Sigmoid colon (tissue), 6 donors: ENCODE measurements at regions not wholly inside any gene's neighbourhood (a gene's known extent, or its start where the extent isn't known, plus 50 kb on each side); places are given as distances from the start of the nearest gene placed in this dataset.

Experiments used
- DNase-seq: peaks from one replicate; pipeline ENCODE4 v3.0.0-alpha.2; 2019
- H3K27ac ChIP-seq, 4 donors: fragments of 200-600 bp; sonication (generic); one replicate each; pipeline ENCODE4 v1.5.1; 2016 to 2019; ENCODE audit warnings: mild to moderate bottlenecking in 1 of 4
- H3K27me3 ChIP-seq, 3 donors: fragments of 200-600 bp; sonication (generic); one replicate each; pipeline ENCODE4 v1.5.1; 2019; ENCODE audit warnings: mild to moderate bottlenecking in 1 of 3
- H3K36me3 ChIP-seq, 4 donors: fragments of 200-600 bp; sonication (generic); one replicate each; pipeline ENCODE4 v1.5.1; 2016 to 2019
- H3K4me1 ChIP-seq, 4 donors: fragments of 200-600 bp; sonication (generic); one replicate each; pipeline ENCODE4 v1.5.1; 2017 to 2019
- H3K4me3 ChIP-seq, 4 donors: fragments of 200-600 bp; sonication (generic); one replicate each; pipeline ENCODE4 v1.5.1; 2017 to 2019; ENCODE audit warnings: mild to moderate bottlenecking in 2 of 4, moderate library complexity in 1 of 4
- H3K9me3 ChIP-seq, 4 donors: fragments of 200-600 bp in 3 of 4; sonication (generic) in 3 of 4; one replicate each; pipeline versions ENCODE4 v1.5.1 to v1.6.1; 2013 to 2019
- CTCF ChIP-seq, 4 experiments: fragments of 450-650 bp in 3 of 4; fragments of 200-600 bp in 1 of 4; IDR thresholded peaks; one replicate each; pipeline ENCODE4 v1.5.1; 2016 to 2019; ENCODE audit warnings: antibody characterized with exemption in 4 of 4, mild to moderate bottlenecking in 3 of 4, moderate library complexity in 2 of 4
- EP300 ChIP-seq, 4 donors: sonication (generic); formaldehyde crosslinking; IDR thresholded peaks; one replicate each; pipeline ENCODE4 v1.6.1; 2017; ENCODE audit warnings: antibody characterized with exemption in 4 of 4
- POLR2A ChIP-seq, 2 donors: fragments of 450-650 bp; IDR thresholded peaks; one replicate each; pipeline ENCODE4 v1.6.1; 2016; ENCODE audit warnings: antibody characterized with exemption in 2 of 2, mild to moderate bottlenecking in 2 of 2, moderate library complexity in 2 of 2
- POLR2AphosphoS5 ChIP-seq, 4 donors: sonication (generic); formaldehyde crosslinking; IDR thresholded peaks; one replicate each; pipeline ENCODE4 v1.6.1; 2017; ENCODE audit warnings: antibody characterized with exemption in 4 of 4
- WGBS, 2 donors: extraction: QIAGEN DNeasy Blood & Tissue Kit; methylation state at CpG; one replicate each; pipeline ENCODE4 v1.1.7; 2013; 5-methylcytosine and 5-hydroxymethylcytosine counted together
- intact Hi-C: fragments of 100-400 bp; cut with DNase I; formaldehyde crosslinking; loops from one replicate; pipeline ENCODE4 v1.15.1; 2023
- donor health status: healthy with polysubstance abuse.
- donor health status: healthy.

- 94 to 95% methylated on average over 18 of the region's 18 CpGs for WGBS, 2 donors
- intact Hi-C loops: no loop called here
- no peak for TF ChIP-seq POLR2A (IDR thresholded peaks at IDR 0.05)
These were observed 365.8 kb downstream of the BCAT1 start for GRCh38 chr12:24582954-24583601.

GRCh38 chr12:24574538-24574937 is 374.4 kb downstream of the BCAT1 start:
- WGBS, 2 donors: 81 to 92% methylated on average over 4 of the region's 4 CpGs
- intact Hi-C loops: no loop called here
- H3K4me3 ChIP-seq: no peak overlapping the region

More at GRCh38 chr12:24582954-24583601, 365.8 kb downstream of the BCAT1 start:
- H3K4me1 ChIP-seq: no peaks in the 10 kb centered on the region
- H3K4me3 ChIP-seq: no peak overlapping the region
- no peaks in the 10 kb centered on the region for H3K27me3 ChIP-seq
- H3K36me3 ChIP-seq: no peaks in the 10 kb centered on the region
- no peaks in the 10 kb centered on the region for H3K9me3 ChIP-seq
- no peak overlapping the region for H3K27ac ChIP-seq
- no peak for DNase-seq

DNA sequence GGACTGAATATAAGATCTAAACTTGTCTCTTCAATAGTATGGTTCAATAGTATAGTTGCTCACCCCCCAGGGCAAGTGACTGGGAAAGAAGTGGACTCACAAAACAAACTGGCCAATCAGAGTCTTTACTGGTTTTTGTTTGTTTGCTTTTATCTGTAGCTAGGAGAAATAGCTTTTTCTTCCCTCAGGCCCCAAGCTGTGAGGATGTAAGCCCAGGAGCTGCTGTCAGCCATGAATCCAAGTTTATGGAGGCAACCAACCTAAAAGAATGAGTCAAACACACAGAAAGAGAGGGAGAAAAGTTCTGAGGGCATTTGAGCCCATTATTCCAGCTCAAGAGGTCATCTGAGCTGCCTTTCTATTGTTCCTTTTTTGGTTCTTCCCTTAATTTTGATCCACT is 375.3 kb downstream of the BCAT1 start:
- Histone ChIP-seq H3K27me3 (no peaks in the 10 kb centered on the region), H3K27ac (no peak overlapping the region), H3K4me1 (no peaks in the 10 kb centered on the region), H3K4me3 (no peak overlapping the region), H3K9me3 (no peaks in the 10 kb centered on the region), H3K36me3 (no peaks in the 10 kb centered on the region)
- intact Hi-C loops: no loop called here
- TF ChIP-seq POLR2AphosphoS5 (IDR thresholded peaks at IDR 0.05): no peak
- TF ChIP-seq CTCF (IDR thresholded peaks at IDR 0.05): no peak
- TF ChIP-seq POLR2A (IDR thresholded peaks at IDR 0.05): no peak
- TF ChIP-seq EP300 (IDR thresholded peaks at IDR 0.05): no peak
- no peak for DNase-seq

More at GRCh38 chr12:24574538-24574937, 374.4 kb downstream of the BCAT1 start:
- no peaks in the 10 kb centered on the region for H3K4me1 ChIP-seq
- no peaks in the 10 kb centered on the region for H3K36me3 ChIP-seq
- no peaks in the 10 kb centered on the region for H3K9me3 ChIP-seq
- no peak for DNase-seq
- no peaks in the 10 kb centered on the region for H3K27me3 ChIP-seq
- no peak overlapping the region for H3K27ac ChIP-seq
- no peak for TF ChIP-seq POLR2A (IDR thresholded peaks at IDR 0.05)
- TF ChIP-seq EP300 (IDR thresholded peaks at IDR 0.05): no peak
- TF ChIP-seq POLR2AphosphoS5 (IDR thresholded peaks at IDR 0.05): no peak
- TF ChIP-seq CTCF (IDR thresholded peaks at IDR 0.05): no peak

DNA sequence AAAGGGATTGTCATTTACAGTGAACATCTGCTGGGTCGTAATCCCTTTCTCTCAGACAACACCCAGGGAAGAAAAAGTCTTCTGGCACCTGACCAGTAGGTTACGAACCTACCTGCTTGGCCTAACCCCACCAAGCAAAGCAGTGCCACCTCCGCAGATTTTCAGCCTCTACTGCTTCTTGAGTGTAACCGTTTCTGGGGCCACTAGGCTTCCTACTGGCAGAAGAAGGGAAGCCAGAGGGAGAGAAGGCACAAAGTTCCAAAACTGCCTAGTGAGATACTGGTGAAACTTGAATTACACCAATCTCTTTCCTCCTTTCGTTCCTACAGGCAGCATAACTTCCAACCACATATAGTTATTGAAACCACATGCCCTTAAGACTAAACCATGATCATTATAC is 383.6 kb downstream of the BCAT1 start:
- H3K27me3 ChIP-seq: no peaks in the 10 kb centered on the region
- no peak overlapping the region for H3K4me3 ChIP-seq
- no peaks in the 10 kb centered on the region for H3K36me3 ChIP-seq
- peaks cover 0 to 24% (median 16%) of the 10 kb centered on the region in 4 donors for H3K4me1 ChIP-seq
- H3K27ac ChIP-seq: no peak overlapping the region
- 53 to 80% methylated on average over 5 of the region's 5 CpGs for WGBS, 2 donors
- no peaks in the 10 kb centered on the region for H3K9me3 ChIP-seq
- intact Hi-C loops: no loop called here
- TF ChIP-seq POLR2A (IDR thresholded peaks at IDR 0.05) (no peak), EP300 (IDR thresholded peaks at IDR 0.05) (no peak), CTCF (IDR thresholded peaks at IDR 0.05) (no peak), POLR2AphosphoS5 (IDR thresholded peaks at IDR 0.05) (no peak)
- no peak for DNase-seq

DNA sequence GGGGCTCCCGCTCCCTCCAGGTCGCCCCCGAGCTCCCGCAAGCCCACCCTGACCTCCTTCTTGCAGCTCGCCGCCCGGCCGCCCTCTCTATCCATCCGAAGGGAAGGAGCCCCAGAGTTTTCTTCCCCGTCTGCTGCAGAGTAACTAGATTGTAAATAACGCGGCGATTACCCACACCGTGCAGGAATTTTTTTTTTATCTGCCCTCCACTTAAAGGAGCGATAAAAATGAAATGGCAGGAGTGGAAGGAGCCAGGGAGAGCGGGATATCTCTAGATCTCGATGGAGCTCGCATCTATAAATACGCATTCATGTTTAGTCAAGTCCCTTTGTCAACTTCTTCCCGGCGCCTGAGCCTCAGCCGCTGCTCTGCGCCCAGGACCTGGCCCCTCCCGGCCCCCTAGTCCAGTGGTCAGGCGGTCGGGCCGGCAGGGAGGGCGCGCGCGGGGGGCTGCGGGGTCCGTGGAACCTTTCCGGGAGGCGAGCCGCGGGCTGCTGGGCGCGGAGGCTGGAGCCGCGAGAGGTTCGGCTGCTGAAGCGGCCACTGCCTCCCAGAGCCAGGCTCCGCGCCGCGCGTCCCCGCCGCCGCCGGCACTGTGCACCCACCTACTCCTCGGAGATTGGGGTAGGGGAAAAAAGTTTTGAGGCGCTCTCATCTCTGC is 386.0 kb downstream of the BCAT1 start:
- H3K36me3 ChIP-seq: no peaks in the 10 kb centered on the region
- DNase-seq: no peak
- H3K27me3 ChIP-seq: no peaks in the 10 kb centered on the region
- peak overlapping the region; percentile 79 to 85 (median 82) for H3K27ac ChIP-seq
- intact Hi-C loops: loop anchor here (5.0 kb wide), 1 partner anchor 61 kb away; no protein-coding TSS in a partner anchor
- peaks cover 0 to 30% (median 21%) of the 10 kb centered on the region in 4 donors for H3K4me1 ChIP-seq
- peak overlapping the region; percentile 52 to 82 (median 78) for H3K4me3 ChIP-seq
- H3K9me3 ChIP-seq: no peaks in the 10 kb centered on the region
- WGBS, 2 donors: 1% methylated on average over 54 of the region's 54 CpGs
- no peak for TF ChIP-seq EP300 (IDR thresholded peaks at IDR 0.05)
- no peak for TF ChIP-seq CTCF (IDR thresholded peaks at IDR 0.05)
- no peak for TF ChIP-seq POLR2A (IDR thresholded peaks at IDR 0.05)
- no peak for TF ChIP-seq POLR2AphosphoS5 (IDR thresholded peaks at IDR 0.05)
